A673 (cell line): ENCODE measurements at regions not wholly inside any gene's neighbourhood (a gene's known extent, or its start where the extent isn't known, plus 50 kb on each side); places are given as distances from the start of the nearest gene placed in this dataset.

Source experiments
- BruUV-seq: library from RNA; stranded (reverse); fragments of 400-500 nt; replicated peaks from 2 replicates; lab custom pipeline; 2021; lab: Mats Ljungman, UMichigan
- CTCF ChIA-PET: fragments of 300-600 bp; sonication (Branson Sonifier 250); formaldehyde crosslinking; loops from one replicate; lab custom pipeline; 2022; ENCODE audit warnings: antibody characterized with exemption; lab: Charles Lee
- POLR2A ChIA-PET: fragments of 300-600 bp; sonication (Branson Sonifier 250); formaldehyde crosslinking; loops from one replicate; lab custom pipeline; 2022; ENCODE audit warnings: antibody characterized with exemption; ENCODE audit not compliant: low non-redundant PET; lab: Charles Lee
- DNase-seq: peaks from one replicate; pipeline ENCODE4 v3.0.0-alpha.2; 2015; ENCODE audit warnings: low spot score
- H3K27ac ChIP-seq: fragments of 200-600 bp; sonication (generic); 2 replicates; pipeline ENCODE4 v1.5.1; 2016; ENCODE audit warnings: mixed run types, low read depth, mild to moderate bottlenecking, mixed read lengths, antibody characterized with exemption, low read length; ENCODE audit not compliant: poor library complexity, severe bottlenecking
- H3K27me3 ChIP-seq: fragments of 200-600 bp; sonication (generic); replicated peaks from 2 replicates; pipeline ENCODE4 v1.6.1; 2017; ENCODE audit warnings: mixed run types, low read depth, mild to moderate bottlenecking, mixed read lengths, antibody characterized with exemption, low read length; ENCODE audit not compliant: insufficient read depth, poor library complexity
- H3K36me3 ChIP-seq: fragments of 200-600 bp; sonication (generic); 2 replicates; pipeline ENCODE4 v1.6.1; 2016; ENCODE audit warnings: mixed run types, mild to moderate bottlenecking, mixed read lengths, antibody characterized with exemption, low read length; ENCODE audit not compliant: insufficient read depth, poor library complexity, severe bottlenecking
- H3K4me1 ChIP-seq: fragments of 200-600 bp; sonication (generic); 2 replicates; pipeline ENCODE4 v1.6.1; 2017; ENCODE audit warnings: mixed run types, mild to moderate bottlenecking, mixed read lengths, antibody characterized with exemption, low read length; ENCODE audit not compliant: insufficient read depth, poor library complexity, severe bottlenecking
- H3K4me3 ChIP-seq: fragments of 200-600 bp; sonication (generic); 2 replicates; pipeline ENCODE4 v1.5.1; 2016; ENCODE audit warnings: low read depth, mixed run types, mild to moderate bottlenecking, mixed read lengths, low read length; ENCODE audit not compliant: poor library complexity, severe bottlenecking
- H3K9me3 ChIP-seq: fragments of 200-600 bp; sonication (generic); 2 replicates; pipeline ENCODE4 v1.6.1; 2016; ENCODE audit warnings: mixed run types, low read depth, mild to moderate bottlenecking, mixed read lengths, antibody characterized with exemption, low read length; ENCODE audit not compliant: poor library complexity, severe bottlenecking
- CTCF ChIP-seq: fragments of 300-800, 200-600 bp; sonication (generic); conservative IDR thresholded peaks from 2 replicates; pipeline ENCODE4 v1.5.1; 2017; ENCODE audit warnings: low read depth, mild to moderate bottlenecking, antibody characterized with exemption, low read length, moderate library complexity, mixed read lengths
- EZH2 ChIP-seq: fragments of 200-600 bp; sonication (generic); IDR thresholded peaks from 2 replicates; pipeline ENCODE4 v1.6.1; 2017; ENCODE audit warnings: borderline replicate concordance, low read depth, mild to moderate bottlenecking, mixed read lengths, antibody characterized with exemption, low read length; ENCODE audit not compliant: poor library complexity, severe bottlenecking
- intact Hi-C: fragments of 100-400 bp; cut with micrococcal nuclease; formaldehyde crosslinking; loops from one replicate; pipeline ENCODE4 v1.10.0; 2022; ENCODE audit not compliant: unreplicated experiment

- no TSS peak for BruUV-seq
- no peak for DNase-seq
- no peaks in the 10 kb centered on the region for H3K27me3 ChIP-seq
Observed at GRCh38 chrX:26522501-26522900, 306.5 kb downstream of the MAGEB5 start.

GRCh38 chrX:26511589-26512363 lies 295.8 kb downstream of the MAGEB5 start:
- no TSS peak for BruUV-seq
- intact Hi-C loops, result no loop called here

More at GRCh38 chrX:26522501-26522900, 306.5 kb downstream of the MAGEB5 start:
- intact Hi-C loops, result no loop called here
- no peaks in the 10 kb centered on the region for H3K9me3 ChIP-seq
- TF ChIP-seq EZH2, result no peak
- no peak for TF ChIP-seq CTCF
- no peak overlapping the region for H3K27ac ChIP-seq
- no peaks in the 10 kb centered on the region for H3K36me3 ChIP-seq
- ChIA-PET CTCF (no interaction called here), POLR2A (no interaction called here)
- H3K4me1 ChIP-seq, result no peaks in the 10 kb centered on the region
- no peak overlapping the region for H3K4me3 ChIP-seq

GRCh38 chrX:26470941-26471340 lies 255.0 kb downstream of the MAGEB5 start:
- H3K27me3 ChIP-seq, result no peaks in the 10 kb centered on the region
- ChIA-PET POLR2A (no interaction called here), CTCF (no interaction called here)
- H3K4me3 ChIP-seq, result no peak overlapping the region
- intact Hi-C loops, result no loop called here
- TF ChIP-seq CTCF, result no peak
- no peak for DNase-seq
- no peaks in the 10 kb centered on the region for H3K36me3 ChIP-seq
- H3K9me3 ChIP-seq, result no peaks in the 10 kb centered on the region
- no TSS peak for BruUV-seq
- no peaks in the 10 kb centered on the region for H3K4me1 ChIP-seq
- H3K27ac ChIP-seq, result no peak overlapping the region

More at GRCh38 chrX:26511589-26512363, 295.8 kb downstream of the MAGEB5 start:
- DNase-seq, result no peak
- H3K36me3 ChIP-seq, result no peaks in the 10 kb centered on the region
- no peaks in the 10 kb centered on the region for H3K4me1 ChIP-seq
- TF ChIP-seq CTCF, result no peak
- no peaks in the 10 kb centered on the region for H3K27me3 ChIP-seq
- ChIA-PET POLR2A (no interaction called here), CTCF (no interaction called here)
- H3K27ac ChIP-seq, result no peak overlapping the region
- no peaks in the 10 kb centered on the region for H3K9me3 ChIP-seq
- no peak overlapping the region for H3K4me3 ChIP-seq
